Lung (tissue), 11 donors: ENCODE measurements at regions not wholly inside any gene's neighbourhood (a gene's known extent, or its start where the extent isn't known, plus 50 kb on each side); places are given as distances from the start of the nearest gene placed in this dataset.
"Not testable (repeated sequence)": the region's sequence is repeated elsewhere in the genome, so short reads cannot be mapped to it uniquely, and the experiment has no call there.

Source experiments
- ATAC-seq: fragments of 200-7000 bp; cut with Tn5 transposase; one replicate; pipeline ENCODE4 v1.9.1; 2020; ENCODE audit warnings: moderate number of reproducible peaks; ENCODE audit not compliant: insufficient read depth, low FRiP score
- DNase-seq, 3 donors: peaks; one replicate each; pipeline ENCODE4 v3.0.0-alpha.2; 2013 to 2017
- H3K27ac ChIP-seq, 2 donors: one replicate each; pipeline ENCODE4 v1.5.1; 2013; ENCODE audit warnings: mild to moderate bottlenecking in 2 of 2, moderate library complexity in 2 of 2, control low read depth in 1 of 2, inconsistent platforms in 1 of 2, low read depth in 1 of 2, low read length in 1 of 2
- H3K27me3 ChIP-seq, 3 donors: one replicate each; pipeline ENCODE4 v1.5.1; 2013; ENCODE audit warnings: low read length in 2 of 3; ENCODE audit not compliant: control insufficient read depth in 3 of 3, insufficient read depth in 3 of 3
- H3K36me3 ChIP-seq, 4 donors: one replicate each; pipeline ENCODE4 v1.5.1; 2013; ENCODE audit warnings: low read length in 4 of 4, mild to moderate bottlenecking in 1 of 4, moderate library complexity in 1 of 4; ENCODE audit not compliant: control insufficient read depth in 4 of 4, insufficient read depth in 4 of 4
- H3K4me1 ChIP-seq, 5 donors: one replicate each; pipeline ENCODE4 v1.5.1; 2013; ENCODE audit warnings: low read length in 5 of 5, mild to moderate bottlenecking in 2 of 5, moderate library complexity in 1 of 5; ENCODE audit not compliant: control insufficient read depth in 5 of 5, insufficient read depth in 5 of 5
- H3K4me3 ChIP-seq: one replicate; pipeline ENCODE4 v1.5.1; 2013; ENCODE audit warnings: mild to moderate bottlenecking, control low read depth, moderate library complexity
- H3K9ac ChIP-seq, 2 donors: one replicate each; pipeline ENCODE4 v1.5.1; 2013; ENCODE audit warnings: low read length in 2 of 2, control low read depth in 1 of 2; ENCODE audit not compliant: insufficient read depth in 1 of 2
- H3K9me3 ChIP-seq, 4 donors: one replicate each; pipeline ENCODE4 v1.5.1; 2013; ENCODE audit warnings: low read length in 3 of 4, mild to moderate bottlenecking in 1 of 4, moderate library complexity in 1 of 4; ENCODE audit not compliant: control insufficient read depth in 4 of 4, insufficient read depth in 3 of 4
- WGBS, 2 donors: extraction: QIAGEN DNeasy Blood & Tissue Kit; methylation state at CpG; one replicate each; pipeline ENCODE4 v1.1.7; 2013; 5-methylcytosine and 5-hydroxymethylcytosine counted together
- TF ChIP-seq, protein P1 (sequence below): IDR thresholded peaks from 2 replicates; pipeline ENCODE4 v1.5.1; 2012; ENCODE audit warnings: mild to moderate bottlenecking; ENCODE audit errors: control extremely low read depth, extremely low read depth
- donor health status: control.
- donor health status: control.
- donor health status: Bipolar disorder and iron deficiency.
- donor health status: healthy.
- donor health status: DM: yes; HTN: yes; CAD: no.

DNA sequence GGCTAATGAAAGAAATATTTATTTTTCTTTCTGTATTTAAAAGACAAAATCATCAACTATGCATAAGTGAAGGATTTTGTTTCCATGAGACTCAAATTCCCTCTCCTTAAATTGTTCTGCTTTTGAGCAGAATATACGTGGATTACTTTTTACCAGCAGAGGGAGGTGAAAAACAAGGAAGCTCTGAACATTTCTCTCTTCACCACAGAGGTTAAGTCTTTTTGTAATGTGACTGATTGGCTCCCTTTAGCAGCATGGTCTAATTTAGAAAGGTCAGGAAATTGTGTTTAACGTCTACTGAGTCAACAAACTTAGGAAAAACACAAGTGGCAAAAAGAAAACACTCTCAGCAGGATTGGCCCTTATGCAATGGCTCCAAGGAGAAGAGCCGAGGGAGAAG, 55.1 kb upstream of the F9 start:
- H3K9me3 ChIP-seq = peaks cover 0 to 4% (median 0%) of the 10 kb centered on the region in 4 donors
- H3K4me3 ChIP-seq = no peak overlapping the region
- H3K27ac ChIP-seq = no peak overlapping the region
- DNase-seq (peak in 1 of 3 donors; percentile 2), ATAC-seq (no peak)
- peaks cover 0 to 2% (median 2%) of the 10 kb centered on the region in 3 donors for H3K27me3 ChIP-seq
- H3K4me1 ChIP-seq = no peaks in the 10 kb centered on the region
- H3K36me3 ChIP-seq = no peaks in the 10 kb centered on the region
- WGBS, 2 donors = 29 to 32% methylated on average over 3 of the region's 3 CpGs
- H3K9ac ChIP-seq = no peak overlapping the region
- TF ChIP-seq, protein P1, sequence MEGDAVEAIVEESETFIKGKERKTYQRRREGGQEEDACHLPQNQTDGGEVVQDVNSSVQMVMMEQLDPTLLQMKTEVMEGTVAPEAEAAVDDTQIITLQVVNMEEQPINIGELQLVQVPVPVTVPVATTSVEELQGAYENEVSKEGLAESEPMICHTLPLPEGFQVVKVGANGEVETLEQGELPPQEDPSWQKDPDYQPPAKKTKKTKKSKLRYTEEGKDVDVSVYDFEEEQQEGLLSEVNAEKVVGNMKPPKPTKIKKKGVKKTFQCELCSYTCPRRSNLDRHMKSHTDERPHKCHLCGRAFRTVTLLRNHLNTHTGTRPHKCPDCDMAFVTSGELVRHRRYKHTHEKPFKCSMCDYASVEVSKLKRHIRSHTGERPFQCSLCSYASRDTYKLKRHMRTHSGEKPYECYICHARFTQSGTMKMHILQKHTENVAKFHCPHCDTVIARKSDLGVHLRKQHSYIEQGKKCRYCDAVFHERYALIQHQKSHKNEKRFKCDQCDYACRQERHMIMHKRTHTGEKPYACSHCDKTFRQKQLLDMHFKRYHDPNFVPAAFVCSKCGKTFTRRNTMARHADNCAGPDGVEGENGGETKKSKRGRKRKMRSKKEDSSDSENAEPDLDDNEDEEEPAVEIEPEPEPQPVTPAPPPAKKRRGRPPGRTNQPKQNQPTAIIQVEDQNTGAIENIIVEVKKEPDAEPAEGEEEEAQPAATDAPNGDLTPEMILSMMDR = no peak

DNA sequence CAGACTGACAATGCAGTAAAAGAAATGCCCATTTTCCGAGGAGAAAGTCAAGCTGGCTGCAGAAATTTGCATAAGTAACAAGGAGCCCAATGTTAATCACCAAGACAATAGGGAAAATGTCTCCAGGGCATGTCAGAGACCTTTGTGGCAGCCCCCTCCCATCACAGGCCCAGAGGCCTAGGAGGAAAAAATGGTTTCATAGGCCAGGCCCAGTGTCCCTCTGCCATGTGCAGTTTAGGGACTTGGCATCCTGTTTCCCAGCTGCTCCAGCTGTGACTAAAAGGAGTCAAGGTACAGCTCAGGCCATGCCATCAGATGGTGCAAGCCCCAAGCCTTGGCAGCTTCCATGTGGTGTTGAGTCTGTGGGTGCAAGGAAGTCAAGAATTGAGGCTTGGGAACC, 68.6 kb upstream of the F9 start:
- ATAC-seq, H3K27me3 ChIP-seq, H3K4me3 ChIP-seq, H3K9ac ChIP-seq, H3K27ac ChIP-seq, H3K4me1 ChIP-seq, H3K36me3 ChIP-seq, DNase-seq, H3K9me3 ChIP-seq: not testable (repeated sequence)
- WGBS, 2 donors = 83 to 94% methylated on average over 1 of the region's 1 CpG

DNA sequence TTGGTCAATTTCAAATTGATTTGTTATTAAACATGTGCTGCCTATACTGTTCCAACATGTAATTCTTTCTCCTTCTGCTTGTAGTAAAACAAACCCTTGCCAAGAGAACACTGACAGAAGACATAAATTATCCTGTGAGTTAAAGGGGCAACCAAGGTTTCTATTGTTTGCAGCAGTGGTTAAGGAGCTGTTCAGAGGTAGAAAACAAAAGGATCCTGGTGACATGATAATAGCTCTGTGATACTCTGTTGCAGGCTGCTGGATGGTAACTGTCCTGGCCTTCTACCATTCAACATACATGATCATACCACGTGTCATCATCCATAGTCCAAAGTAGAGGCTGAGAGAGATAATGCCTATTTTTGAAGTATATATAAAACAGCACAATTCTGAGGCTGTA, 75.8 kb upstream of the F9 start:
- TF ChIP-seq, protein P1 = no peak
- no peaks in the 10 kb centered on the region for H3K4me1 ChIP-seq

DNA sequence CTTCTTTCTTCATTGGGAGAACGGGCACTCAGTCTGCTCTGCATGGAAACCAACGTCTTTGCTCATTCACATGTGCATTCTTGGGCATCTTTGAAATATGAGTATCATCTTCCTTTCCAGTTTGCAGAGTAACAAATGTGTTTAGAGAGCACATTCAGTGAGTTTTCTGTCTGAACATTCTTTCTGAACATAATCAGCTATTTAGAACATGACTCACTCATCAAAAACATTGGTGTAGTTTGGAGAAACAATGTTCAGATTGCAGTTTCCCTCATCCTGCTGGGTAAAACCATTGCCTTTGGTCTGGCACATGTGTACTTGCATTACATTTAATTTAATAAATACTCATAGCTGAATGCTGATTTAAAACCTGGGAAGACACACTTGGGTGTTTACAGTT, 81.5 kb upstream of the F9 start:
- TF ChIP-seq, protein P1 = no peak
- H3K27me3 ChIP-seq = no peaks in the 10 kb centered on the region
- DNase-seq (no peak), ATAC-seq (no peak)
- H3K9ac ChIP-seq = no peak overlapping the region
- H3K9me3 ChIP-seq = peaks cover 0 to 5% (median 2%) of the 10 kb centered on the region in 4 donors
- H3K27ac ChIP-seq = no peak overlapping the region
- H3K4me1 ChIP-seq = no peaks in the 10 kb centered on the region
- no peaks in the 10 kb centered on the region for H3K36me3 ChIP-seq
- WGBS, 2 donors = 45 to 71% methylated on average over 2 of the region's 2 CpGs
- H3K4me3 ChIP-seq = no peak overlapping the region

More for the DNA sequence above, 75.8 kb upstream of the F9 start:
- H3K36me3 ChIP-seq = no peaks in the 10 kb centered on the region
- 54 to 72% methylated on average over 1 of the region's 1 CpG for WGBS, 2 donors
- ATAC-seq (no peak), DNase-seq (no peak)
- H3K4me3 ChIP-seq = no peak overlapping the region
- H3K27ac ChIP-seq = no peak overlapping the region
- no peaks in the 10 kb centered on the region for H3K9me3 ChIP-seq
- H3K27me3 ChIP-seq = peaks cover 0 to 8% (median 0%) of the 10 kb centered on the region in 3 donors
- no peak overlapping the region for H3K9ac ChIP-seq
